ENCODE measurements at regions not wholly inside any gene's neighbourhood (a gene's known extent, or its start where the extent isn't known, plus 50 kb on each side); places are given as distances from the start of the nearest gene placed in this dataset.

GRCh38 chr11:45580399-45580798 is 85.0 kb downstream of the CHST1 start:
- TF ChIP-seq CTCF (IDR thresholded peaks at IDR 0.05; ENCODE audit: insufficient read depth, missing control alignments): no peak
- DNase-seq (ENCODE audit: insufficient read length, low spot score): no peak
- FAIRE-seq: no peak

GRCh38 chr11:45578316-45578715 is 87.1 kb downstream of the CHST1 start:
- no peak for TF ChIP-seq CTCF (IDR thresholded peaks at IDR 0.05; ENCODE audit: insufficient read depth, missing control alignments)
- no peak for DNase-seq (ENCODE audit: insufficient read length, low spot score)
- no peak for FAIRE-seq

GRCh38 chr11:45577752-45578151 is 87.7 kb downstream of the CHST1 start:
- FAIRE-seq: no peak
- no peak for DNase-seq (ENCODE audit: insufficient read length, low spot score)
- TF ChIP-seq CTCF (IDR thresholded peaks at IDR 0.05; ENCODE audit: insufficient read depth, missing control alignments): no peak

GRCh38 chr11:45576461-45577215 is 88.8 kb downstream of the CHST1 start:
- no peak for DNase-seq (ENCODE audit: insufficient read length, low spot score)
- no peak for TF ChIP-seq CTCF (IDR thresholded peaks at IDR 0.05; ENCODE audit: insufficient read depth, missing control alignments)
- FAIRE-seq: no peak

GRCh38 chr11:45573728-45574127 is 91.7 kb downstream of the CHST1 start:
- no peak for TF ChIP-seq CTCF (IDR thresholded peaks at IDR 0.05; ENCODE audit: insufficient read depth, missing control alignments)
- no peak for FAIRE-seq
- DNase-seq (ENCODE audit: insufficient read length, low spot score): no peak

GRCh38 chr11:45572354-45573123 is 92.9 kb downstream of the CHST1 start:
- no peak for TF ChIP-seq CTCF (IDR thresholded peaks at IDR 0.05; ENCODE audit: insufficient read depth, missing control alignments)
- DNase-seq (ENCODE audit: insufficient read length, low spot score) (no peak), FAIRE-seq (no peak)

- DNase-seq (ENCODE audit: insufficient read length, low spot score) (no peak), FAIRE-seq (no peak)
- no peak for TF ChIP-seq CTCF (IDR thresholded peaks at IDR 0.05; ENCODE audit: insufficient read depth, missing control alignments)
Measured at GRCh38 chr11:45569776-45570175, 95.6 kb downstream of the CHST1 start.
